22Rv1 (cell line): ENCODE measurements at regions not wholly inside any gene's neighbourhood (a gene's known extent, or its start where the extent isn't known, plus 50 kb on each side); places are given as distances from the start of the nearest gene placed in this dataset.

Experiments used
- CTCF ChIP-seq: fragments of 450-650 bp; IDR thresholded peaks from 2 replicates; pipeline ENCODE4 v1.5.1; 2017; ENCODE audit warnings: mild to moderate bottlenecking
- ZFX ChIP-seq: fragments of 450-650 bp; IDR thresholded peaks from 2 replicates; pipeline ENCODE4 v1.6.1; 2017; ENCODE audit warnings: antibody characterized with exemption, borderline replicate concordance

GRCh38 chr2:45241061-45241561 is 231.9 kb upstream of the SIX2 start:
- TF ChIP-seq CTCF (no peak), ZFX (no peak)
